CD4-positive, alpha-beta T cell treated with Interleukin-4 for 1 hour (primary cell): ENCODE measurements at regions not wholly inside any gene's neighbourhood (a gene's known extent, or its start where the extent isn't known, plus 50 kb on each side); places are given as distances from the start of the nearest gene placed in this dataset.

ENCODE experiments used
- DNase-seq, 2 donors: peaks; one replicate each; pipeline ENCODE4 v3.0.0-alpha.2; 2020 to 2022

DNA sequence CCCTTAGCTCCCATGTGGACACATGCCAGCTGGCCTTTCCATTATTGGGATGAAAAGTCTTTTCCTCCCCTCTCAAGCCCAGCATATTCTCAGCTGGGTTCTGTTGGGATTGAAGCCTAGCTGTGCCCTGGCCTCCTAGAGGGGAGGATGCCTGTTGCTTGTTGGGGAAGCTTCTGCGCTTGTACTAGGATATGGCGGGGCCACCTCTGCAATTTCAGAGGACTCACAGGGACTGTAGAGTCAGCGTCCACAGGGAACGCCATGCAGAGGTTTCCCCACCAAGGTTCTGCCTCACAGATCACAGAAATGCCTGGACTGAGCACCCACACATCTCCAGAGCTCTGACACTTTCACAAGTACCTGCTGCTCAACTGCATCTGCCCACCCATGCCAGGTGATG lies 288.7 kb upstream of the FOXQ1 start:
- DNase-seq: no peak

GRCh38 chr6:1022719-1023118 lies 289.2 kb upstream of the FOXQ1 start:
- DNase-seq: no peak

GRCh38 chr6:1020837-1021236 lies 291.1 kb upstream of the FOXQ1 start:
- no peak for DNase-seq

- DNase-seq: no peak
Measured at GRCh38 chr6:1020133-1020532, 291.8 kb upstream of the FOXQ1 start.

DNA sequence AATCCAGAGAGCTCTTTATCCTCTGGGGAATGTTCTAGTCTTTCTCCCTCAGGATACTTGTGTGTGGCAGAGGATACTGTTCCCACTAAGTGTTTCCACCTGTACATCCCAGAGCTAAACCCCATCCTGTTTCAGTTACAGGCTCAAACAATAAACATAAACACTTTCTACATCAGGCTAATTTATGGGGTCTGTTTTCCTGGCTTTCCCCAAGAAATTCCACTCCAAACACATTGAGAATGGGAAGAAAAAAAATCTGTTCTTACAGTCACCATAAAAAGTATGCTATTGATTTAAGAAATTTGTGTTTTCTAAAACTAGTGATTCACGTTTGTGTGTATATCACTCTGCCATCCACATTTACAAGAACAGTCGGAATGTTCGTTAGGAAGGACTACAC lies 293.9 kb upstream of the FOXQ1 start:
- no peak for DNase-seq

- DNase-seq: no peak
Measured at GRCh38 chr6:1016329-1017302, 295.3 kb upstream of the FOXQ1 start.

DNA sequence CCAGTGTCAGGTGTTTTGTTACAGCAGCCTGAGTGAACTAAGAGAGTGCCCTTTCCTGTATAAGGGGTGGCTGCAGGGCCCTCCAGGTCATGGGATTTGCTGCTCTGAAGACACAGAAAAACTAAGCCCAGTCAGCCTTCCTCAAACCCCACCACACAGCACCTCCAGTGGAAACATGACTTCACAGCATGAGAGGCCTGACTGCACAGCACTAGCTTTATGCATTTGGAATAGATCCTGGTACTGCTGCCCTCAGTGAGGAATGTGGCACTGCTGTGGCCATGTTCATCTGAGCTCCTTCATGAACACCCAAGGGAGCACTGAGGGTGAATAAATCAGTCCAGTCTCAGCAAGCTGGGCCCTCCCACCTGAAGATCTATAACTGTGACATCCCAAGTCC lies 296.1 kb upstream of the FOXQ1 start:
- no peak for DNase-seq

DNA sequence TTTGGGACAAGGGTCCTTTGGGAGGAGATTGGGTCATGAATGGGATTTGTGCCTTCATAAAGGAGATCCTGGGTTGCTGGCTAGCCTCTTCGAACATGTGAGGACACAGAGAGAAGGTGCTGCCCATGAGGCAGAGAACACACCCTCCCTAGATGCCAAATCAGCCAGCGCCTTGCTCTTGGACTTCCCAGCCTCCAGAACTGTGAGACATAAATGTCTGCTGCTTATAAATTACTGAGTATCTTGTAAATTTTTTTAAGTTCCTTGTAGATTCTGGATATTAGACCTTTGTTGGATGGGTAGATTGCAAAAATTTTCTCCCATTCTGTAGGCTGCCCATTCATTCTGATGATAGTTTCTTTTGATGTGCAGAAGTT lies 297.5 kb upstream of the FOXQ1 start:
- DNase-seq: no peak

DNA sequence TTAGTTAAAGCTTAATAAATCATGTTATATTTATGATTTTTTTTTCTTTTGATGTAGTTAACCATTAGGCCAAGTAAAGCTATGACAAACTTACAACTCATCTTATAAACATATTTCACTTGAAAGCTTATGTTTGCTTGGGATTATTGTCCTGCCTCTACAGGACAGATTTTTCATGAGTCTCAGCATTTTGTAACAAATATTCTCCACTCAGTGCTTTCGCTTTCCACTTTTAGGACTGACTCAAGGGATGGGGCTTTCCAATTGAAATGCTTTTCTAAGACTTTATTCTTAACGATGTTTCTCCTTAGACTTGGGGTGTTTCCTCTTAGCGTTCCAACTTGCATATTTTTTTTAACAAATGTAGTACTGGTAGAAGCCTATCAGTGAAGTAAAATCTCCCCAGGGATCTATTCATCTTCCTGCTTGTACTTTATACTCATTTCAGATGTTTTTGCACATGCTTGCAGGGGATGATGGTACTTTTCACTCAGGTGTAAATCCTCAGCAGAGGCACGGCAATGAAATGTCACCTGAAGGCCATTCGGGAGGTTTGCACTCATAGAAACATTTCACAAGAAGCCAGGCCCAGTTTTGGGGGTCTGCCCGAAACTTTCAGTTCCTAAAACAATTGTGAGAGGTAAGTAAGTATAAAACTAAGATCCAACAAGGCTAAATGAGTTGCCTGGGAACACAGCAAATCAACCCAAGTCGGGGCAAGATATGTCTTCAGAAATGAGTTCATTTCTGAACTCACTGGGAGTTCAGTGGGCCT lies 298.1 kb upstream of the FOXQ1 start:
- DNase-seq: no peak

- DNase-seq: no peak
Measured at GRCh38 chr6:1009103-1009502, 302.8 kb upstream of the FOXQ1 start.

DNA sequence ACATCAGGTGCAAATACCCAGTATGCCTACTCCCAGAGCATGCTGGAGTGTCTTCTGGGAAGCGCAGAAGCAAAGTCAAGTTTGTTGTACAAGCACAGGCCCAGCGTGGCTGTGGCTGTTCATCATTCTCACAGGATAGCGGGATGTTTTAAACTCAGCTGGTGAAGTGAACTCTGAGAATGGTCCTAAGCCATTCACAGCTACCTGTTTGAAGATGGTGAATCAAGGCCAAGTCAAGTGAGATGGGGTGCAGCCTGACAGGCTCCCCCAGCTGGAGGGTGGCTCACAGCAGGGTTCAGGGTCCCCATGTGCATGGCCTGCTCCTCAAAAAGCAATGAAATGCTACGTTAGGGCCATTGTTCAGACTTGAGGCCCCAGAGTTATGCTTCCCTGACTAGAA lies 304.7 kb upstream of the FOXQ1 start:
- no peak for DNase-seq

DNA sequence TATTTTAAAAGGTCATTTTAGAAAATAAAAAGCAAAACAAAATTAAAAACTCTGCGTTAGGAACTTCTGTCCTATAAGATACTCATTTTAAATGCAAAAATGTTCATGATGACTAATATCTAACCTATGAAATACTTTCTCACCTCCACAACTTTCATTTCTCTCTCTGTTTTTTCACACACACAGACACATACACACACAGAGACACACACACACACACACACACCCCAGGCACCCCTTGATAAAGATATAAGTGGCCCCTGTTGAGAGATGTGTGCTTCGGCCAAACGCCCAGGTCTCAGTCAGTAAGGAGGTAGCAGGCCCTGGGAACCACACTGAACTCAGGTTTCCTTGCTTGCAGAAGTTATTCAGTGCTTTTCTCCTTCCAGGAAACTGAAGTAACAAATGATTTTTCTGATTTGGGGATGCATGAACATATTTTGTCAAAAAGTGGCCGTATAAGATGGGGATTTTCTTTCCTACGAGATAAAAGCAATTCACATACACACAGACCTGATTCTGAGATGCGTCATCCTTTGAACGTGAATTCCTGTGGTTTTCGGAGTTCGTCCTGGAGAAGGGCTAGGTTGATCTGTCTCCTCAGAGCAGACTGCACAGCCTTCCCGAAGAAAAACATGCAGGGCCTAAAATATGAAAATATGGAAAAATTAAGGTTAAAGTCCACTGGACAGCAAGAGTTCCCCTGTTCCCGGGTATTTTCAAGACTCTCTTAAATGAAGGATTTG lies 306.8 kb upstream of the FOXQ1 start:
- no peak for DNase-seq

- DNase-seq: no peak
Measured at GRCh38 chr6:1003394-1004160, 308.3 kb upstream of the FOXQ1 start.

DNA sequence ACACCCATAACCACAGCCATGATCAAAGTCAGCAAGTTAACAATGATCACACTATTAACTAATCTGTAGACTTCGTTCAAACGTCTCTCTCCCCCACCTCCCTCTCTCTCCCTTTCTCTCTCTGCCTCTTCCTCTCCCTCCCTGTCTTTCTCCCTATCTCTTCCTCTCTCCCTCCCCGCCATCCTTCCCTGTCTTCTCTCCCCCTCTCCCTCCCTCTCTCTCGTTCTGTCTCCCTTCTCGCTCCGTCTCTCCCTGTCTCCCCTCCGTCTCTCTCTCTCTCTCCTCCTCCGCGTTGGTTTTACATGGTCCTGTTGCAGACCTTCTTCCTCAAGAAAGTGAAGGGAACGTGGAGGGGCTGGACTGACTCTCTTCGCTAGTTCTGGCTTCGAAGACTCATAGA lies 308.9 kb upstream of the FOXQ1 start:
- DNase-seq: no peak

DNA sequence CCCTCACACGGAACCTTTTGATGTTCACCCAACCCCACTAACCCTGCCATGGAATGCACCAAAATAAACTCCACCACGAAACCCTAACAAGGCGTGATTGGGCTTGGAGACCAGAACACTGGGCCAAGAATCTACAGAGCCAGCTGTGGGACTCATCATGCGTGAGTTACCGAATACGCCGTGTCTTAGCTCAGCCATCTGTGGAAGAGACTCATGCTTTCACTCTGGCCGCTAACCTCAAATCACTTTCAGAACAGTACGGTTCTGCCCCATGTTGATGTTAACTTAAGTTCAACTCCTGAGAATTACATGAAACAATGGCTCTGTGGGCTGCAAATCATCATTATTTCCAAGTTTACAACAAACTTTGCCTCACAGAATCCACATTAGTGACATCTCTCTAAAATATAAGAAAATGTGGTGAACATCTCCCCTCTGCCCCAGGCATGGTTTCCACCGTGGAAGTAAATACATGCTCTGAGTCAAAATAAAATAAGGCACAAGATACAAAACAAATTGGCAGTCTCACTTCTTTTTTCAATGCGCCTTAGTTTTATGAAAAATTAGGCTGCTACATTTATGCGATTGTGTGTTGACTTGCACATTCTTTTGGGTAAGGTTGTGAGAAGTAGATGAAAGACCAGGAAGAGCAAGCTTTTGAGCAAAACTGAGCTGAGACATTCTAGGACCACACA lies 308.9 kb upstream of the EXOC2 start:
- no peak for DNase-seq

DNA sequence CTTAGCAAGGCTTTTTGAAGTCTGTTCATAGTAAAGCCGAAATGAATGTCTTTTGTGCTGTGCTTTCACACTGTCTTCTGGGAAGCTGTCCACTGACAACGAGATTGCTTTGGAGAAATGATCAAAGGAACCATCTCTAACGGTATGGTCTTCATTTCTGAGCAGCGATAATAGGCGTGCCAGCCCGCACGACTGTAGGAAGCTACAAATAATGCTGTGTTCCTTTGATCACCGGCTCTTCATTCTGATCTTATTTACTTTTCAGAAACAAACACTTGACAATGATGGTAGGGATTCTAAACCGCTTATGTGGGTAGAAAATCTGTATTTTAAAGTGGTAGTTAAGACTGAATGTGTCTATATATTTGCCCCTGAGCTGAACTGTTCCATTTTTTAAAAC lies 306.6 kb upstream of the EXOC2 start:
- no peak for DNase-seq

DNA sequence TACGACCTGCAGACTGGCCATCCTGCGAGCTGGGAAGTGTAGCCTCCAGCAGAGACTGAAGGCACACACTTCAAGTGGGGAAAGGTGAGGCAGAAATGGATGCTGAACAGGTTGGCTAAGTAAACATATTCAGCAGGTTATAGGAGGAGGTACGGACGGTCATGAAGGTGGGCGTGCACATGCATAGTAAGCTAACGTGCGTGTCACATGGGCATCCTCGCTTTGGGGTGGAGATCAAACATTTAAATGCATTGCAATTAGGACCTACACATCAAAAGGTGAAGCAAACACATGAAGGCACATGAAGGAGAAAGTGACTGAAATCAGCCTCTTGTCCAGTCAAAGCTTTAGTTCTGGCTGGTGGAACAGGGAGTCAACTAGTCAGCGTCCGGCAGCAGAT lies 305.6 kb upstream of the EXOC2 start:
- no peak for DNase-seq

GRCh38 chr6:996271-996852 lies 303.4 kb upstream of the EXOC2 start:
- no peak for DNase-seq

GRCh38 chr6:991192-991591 lies 298.3 kb upstream of the EXOC2 start:
- no peak for DNase-seq

DNA sequence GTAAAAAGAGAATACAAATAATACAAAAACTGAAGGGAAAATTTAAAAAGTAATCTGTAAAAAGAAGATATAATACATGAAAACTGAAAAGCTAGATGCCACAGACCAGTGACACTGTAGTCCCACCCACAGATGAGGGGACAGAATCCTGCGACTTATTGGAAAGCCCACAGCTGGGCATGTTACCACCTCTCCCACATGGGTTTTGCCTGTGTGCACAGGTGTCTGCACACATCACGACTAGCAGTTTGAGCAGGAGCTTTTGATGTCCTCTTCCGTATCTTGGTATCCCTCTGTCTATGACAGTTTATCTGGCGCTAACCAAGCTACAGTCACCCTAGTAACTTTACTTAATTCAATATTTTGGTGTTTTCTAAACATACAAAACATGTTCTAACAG lies 291.1 kb upstream of the EXOC2 start:
- DNase-seq: no peak

- DNase-seq: no peak
Measured at GRCh38 chr6:978937-979685, 286.2 kb upstream of the EXOC2 start.
